LNCAP (cell line): ENCODE measurements at regions not wholly inside any gene's neighbourhood (a gene's known extent, or its start where the extent isn't known, plus 50 kb on each side); places are given as distances from the start of the nearest gene placed in this dataset.

ENCODE experiments used
- TF ChIP-seq, protein P1 (sequence below): fragments of 450-650 bp; IDR thresholded peaks from 2 replicates; pipeline ENCODE4 v1.5.1; 2017; ENCODE audit warnings: mild to moderate bottlenecking

DNA sequence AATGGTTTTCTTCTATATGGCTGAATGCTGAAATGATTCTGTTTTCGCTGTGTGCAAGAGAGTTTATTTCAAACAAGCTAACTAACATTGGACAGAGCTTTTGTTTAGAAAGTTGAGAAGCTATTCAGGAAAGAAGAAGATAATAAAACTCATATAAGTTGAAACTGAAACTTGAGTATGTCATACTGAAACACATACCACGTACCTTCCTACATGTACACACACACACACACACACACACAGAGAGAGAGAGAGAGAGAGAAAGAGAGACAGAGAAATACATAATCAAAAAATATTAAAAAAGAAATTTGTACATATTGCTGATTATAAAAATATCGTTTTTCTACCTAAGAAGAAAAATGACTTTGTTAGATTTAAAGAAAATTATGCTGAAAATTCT is 561.9 kb upstream of the KCND2 start:
- TF ChIP-seq, protein P1, sequence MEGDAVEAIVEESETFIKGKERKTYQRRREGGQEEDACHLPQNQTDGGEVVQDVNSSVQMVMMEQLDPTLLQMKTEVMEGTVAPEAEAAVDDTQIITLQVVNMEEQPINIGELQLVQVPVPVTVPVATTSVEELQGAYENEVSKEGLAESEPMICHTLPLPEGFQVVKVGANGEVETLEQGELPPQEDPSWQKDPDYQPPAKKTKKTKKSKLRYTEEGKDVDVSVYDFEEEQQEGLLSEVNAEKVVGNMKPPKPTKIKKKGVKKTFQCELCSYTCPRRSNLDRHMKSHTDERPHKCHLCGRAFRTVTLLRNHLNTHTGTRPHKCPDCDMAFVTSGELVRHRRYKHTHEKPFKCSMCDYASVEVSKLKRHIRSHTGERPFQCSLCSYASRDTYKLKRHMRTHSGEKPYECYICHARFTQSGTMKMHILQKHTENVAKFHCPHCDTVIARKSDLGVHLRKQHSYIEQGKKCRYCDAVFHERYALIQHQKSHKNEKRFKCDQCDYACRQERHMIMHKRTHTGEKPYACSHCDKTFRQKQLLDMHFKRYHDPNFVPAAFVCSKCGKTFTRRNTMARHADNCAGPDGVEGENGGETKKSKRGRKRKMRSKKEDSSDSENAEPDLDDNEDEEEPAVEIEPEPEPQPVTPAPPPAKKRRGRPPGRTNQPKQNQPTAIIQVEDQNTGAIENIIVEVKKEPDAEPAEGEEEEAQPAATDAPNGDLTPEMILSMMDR: no peak

DNA sequence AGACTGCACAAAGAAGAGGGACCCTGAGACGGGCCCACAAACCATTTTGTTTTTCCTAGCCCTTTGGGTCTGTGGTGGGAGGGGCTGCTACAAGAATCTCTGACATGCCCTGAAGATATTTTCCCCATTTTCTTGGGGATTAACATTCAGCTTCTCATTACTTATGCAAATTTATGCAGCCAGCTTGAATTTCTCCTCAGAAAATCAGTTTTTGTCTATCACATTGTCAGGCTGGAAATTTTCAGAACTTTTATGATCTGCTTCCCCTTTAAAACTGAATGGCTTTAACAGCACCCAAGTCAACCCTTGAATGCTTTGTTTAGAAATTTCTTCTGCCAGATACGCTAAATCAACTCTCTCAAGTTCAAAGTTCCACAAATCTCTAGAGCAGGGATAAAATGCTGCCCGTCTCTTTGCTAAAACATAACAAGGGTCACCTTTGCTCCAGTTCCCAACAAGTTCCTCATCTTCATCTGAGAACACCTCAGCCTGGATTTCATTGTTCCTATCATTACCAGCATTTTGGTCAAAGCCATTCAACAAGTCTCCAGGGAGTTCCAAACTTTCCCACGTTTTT is 560.0 kb upstream of the KCND2 start:
- TF ChIP-seq, protein P1: no peak

DNA sequence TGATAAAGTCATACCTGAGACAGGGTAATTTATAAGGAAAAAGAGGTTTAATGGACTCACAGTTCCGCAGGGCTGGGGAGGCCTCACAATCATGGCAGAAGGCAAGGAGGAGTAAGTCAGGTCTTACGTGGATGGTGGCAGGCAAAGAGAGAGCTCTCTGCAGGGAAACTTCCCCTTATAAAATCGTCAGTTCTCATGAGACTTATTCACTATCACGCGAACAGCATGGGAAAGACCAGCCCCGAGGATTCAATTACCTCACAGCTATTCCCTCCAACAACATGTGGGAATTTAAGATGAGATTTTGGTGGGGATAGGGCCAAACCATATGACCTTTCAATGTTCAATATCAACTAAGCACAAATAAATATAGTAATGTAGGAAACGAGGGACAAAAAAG is 559.4 kb upstream of the KCND2 start:
- TF ChIP-seq, protein P1: no peak

DNA sequence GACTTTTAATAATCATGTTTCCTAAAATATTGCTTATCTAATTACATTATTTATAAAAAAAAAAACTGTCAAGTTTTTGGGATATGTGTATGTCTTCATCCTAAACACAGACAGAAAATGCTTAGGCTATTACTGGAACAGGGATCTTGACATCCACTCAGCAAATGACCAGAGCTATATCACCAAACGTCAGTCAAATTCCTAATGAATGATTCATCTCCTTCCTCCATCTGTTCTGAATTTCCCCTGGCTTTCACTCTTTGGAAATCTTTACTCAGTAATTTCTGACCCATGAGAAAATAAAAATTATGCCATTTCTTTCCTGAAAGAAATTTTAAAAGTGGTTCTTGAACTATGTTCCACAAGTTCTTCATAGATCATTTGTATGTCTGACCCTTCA is 552.4 kb upstream of the KCND2 start:
- TF ChIP-seq, protein P1: no peak

DNA sequence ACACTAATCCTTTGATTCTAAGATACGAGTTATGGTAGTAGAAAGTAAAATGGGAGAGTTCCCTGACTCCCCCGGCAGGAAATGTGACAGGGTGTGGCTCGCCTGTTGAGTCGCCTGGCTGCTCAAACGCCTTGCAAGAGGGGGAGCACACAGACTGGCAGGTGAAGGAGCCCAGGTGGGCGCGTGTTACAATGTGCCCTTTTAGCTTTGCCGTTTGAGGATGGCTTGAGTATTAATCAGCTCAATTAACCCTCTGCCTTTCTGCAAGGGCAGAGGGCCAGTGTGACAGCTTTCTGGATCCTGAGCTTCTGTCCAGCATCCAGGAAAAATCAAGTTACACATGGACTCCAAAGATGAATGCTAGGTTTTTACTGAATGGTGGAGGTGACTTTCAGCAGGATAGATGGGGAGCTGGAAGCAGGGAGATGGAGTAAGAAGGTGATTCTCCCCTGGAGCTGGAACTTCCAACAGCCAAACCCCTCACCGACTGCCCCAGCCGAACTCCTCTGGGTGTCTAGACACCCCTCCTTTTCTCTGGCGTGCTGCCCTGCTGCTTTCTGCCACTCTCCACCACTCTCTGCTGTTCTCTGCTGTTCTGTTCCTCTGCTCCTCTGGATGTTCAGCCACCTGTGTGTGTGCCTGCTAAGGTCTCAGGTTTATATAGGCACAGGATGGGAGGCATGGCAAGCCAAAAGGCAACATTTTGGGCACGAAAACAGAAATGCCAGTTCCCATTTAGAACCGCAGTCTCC is 548.8 kb upstream of the KCND2 start:
- TF ChIP-seq, protein P1: no peak

DNA sequence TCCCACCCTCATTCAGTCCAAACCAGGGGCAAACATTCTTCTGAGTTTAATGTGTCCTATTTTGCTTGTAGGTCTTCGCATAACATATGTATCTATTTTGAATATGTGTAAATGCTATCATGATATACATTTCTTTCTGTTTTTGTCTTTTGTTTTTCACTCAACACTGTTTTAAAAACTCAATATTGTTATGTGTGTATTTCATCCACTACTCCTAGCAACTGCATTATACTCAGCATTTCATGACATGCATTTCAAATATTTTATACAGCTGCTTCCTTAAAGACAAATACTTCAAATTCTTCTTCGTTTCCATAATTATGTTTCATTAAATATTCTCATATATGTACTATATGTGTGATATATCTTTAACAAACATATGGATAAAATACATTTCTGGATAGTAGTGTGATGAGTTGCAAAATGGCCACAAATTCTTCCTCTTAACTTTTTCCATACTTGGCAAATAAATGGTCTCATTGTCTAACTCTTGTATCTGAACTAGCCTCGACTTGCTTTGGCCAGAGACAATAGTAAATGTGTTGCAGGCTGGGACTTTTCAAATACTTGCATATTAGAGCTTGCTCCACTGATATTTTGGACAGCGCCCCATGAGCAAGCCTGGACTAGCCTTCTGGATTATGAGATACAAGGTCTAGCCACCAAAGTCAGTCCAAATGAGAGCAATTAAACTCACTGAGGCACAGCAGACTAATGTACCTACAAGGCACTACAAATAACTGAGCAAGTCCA is 539.7 kb upstream of the KCND2 start:
- TF ChIP-seq, protein P1: no peak

DNA sequence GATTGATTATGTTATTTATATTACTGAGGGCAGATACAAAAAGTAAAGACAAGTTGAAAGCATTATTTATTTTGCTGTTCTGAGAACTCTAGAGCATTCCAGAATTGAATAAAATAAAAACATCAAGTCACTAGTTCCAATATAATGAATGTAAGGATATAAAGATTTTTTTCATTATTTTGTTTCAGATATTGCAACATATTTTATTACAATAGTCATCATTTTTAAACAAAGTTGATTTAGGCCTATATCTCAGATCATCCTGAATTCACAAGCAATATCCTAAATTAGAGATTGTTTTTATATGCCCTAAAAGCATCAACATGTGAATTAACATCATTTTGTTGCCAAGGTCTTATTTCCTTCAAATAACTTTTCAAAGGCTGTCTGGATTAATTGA is 535.6 kb upstream of the KCND2 start:
- TF ChIP-seq, protein P1: no peak
